ENCODE measurements at regions not wholly inside any gene's neighbourhood (a gene's known extent, or its start where the extent isn't known, plus 50 kb on each side); places are given as distances from the start of the nearest gene placed in this dataset.

- Histone ChIP-seq H3K36me3 (ENCODE audit: control insufficient read depth in 2 of 3, insufficient read depth in 3 of 3, low read length in 3 of 3) (no peaks in the 10 kb centered on the region), H3K4me1 (ENCODE audit: control insufficient read depth in 2 of 3, insufficient read depth in 2 of 3, low read depth in 1 of 3, low read length in 3 of 3) (no peaks in the 10 kb centered on the region), H3K27me3 (ENCODE audit: control insufficient read depth, insufficient read depth, low read length) (no peaks in the 10 kb centered on the region), H3K4me3 (ENCODE audit: low read length in 3 of 3) (no peak overlapping the region), H3K9me3 (ENCODE audit: control insufficient read depth in 2 of 3, insufficient read depth in 1 of 3, low read length in 3 of 3) (no peaks in the 10 kb centered on the region), H3K27ac (ENCODE audit: low read depth in 2 of 2, low read length in 2 of 2) (no peak overlapping the region), H3K9ac (ENCODE audit: low read length in 3 of 3) (no peak overlapping the region)
- intact Hi-C loops (cut with DNase I) = no loop called here
- no peak for TF ChIP-seq CTCF (IDR thresholded peaks at IDR 0.05; ENCODE audit: borderline replicate concordance, extremely low read depth, insufficient read depth)
- FAIRE-seq (no peak), DNase-seq (no peak)
Observed at GRCh38 chr18:7436166-7436565, 130.9 kb upstream of the PTPRM start.

- no peak overlapping the region for H3K9ac ChIP-seq (ENCODE audit: low read length in 3 of 3)
- H3K4me1 ChIP-seq (ENCODE audit: control insufficient read depth in 2 of 3, insufficient read depth in 2 of 3, low read depth in 1 of 3, low read length in 3 of 3) = no peaks in the 10 kb centered on the region
- TF ChIP-seq CTCF (IDR thresholded peaks at IDR 0.05; ENCODE audit: borderline replicate concordance, extremely low read depth, insufficient read depth) = no peak
- no peaks in the 10 kb centered on the region for H3K36me3 ChIP-seq (ENCODE audit: control insufficient read depth in 2 of 3, insufficient read depth in 3 of 3, low read length in 3 of 3)
- intact Hi-C loops (cut with DNase I) = no loop called here
- FAIRE-seq (no peak), DNase-seq (no peak)
- no peaks in the 10 kb centered on the region for H3K27me3 ChIP-seq (ENCODE audit: control insufficient read depth, insufficient read depth, low read length)
- no peaks in the 10 kb centered on the region for H3K9me3 ChIP-seq (ENCODE audit: control insufficient read depth in 2 of 3, insufficient read depth in 1 of 3, low read length in 3 of 3)
- H3K27ac ChIP-seq (ENCODE audit: low read depth in 2 of 2, low read length in 2 of 2) = no peak overlapping the region
- no peak overlapping the region for H3K4me3 ChIP-seq (ENCODE audit: low read length in 3 of 3)
Observed at GRCh38 chr18:7437870-7438269, 129.2 kb upstream of the PTPRM start.

GRCh38 chr18:7438646-7439045, 128.5 kb upstream of the PTPRM start:
- no peaks in the 10 kb centered on the region for H3K36me3 ChIP-seq (ENCODE audit: control insufficient read depth in 2 of 3, insufficient read depth in 3 of 3, low read length in 3 of 3)
- FAIRE-seq (no peak), DNase-seq (no peak)
- intact Hi-C loops (cut with DNase I) = no loop called here
- H3K9me3 ChIP-seq (ENCODE audit: control insufficient read depth in 2 of 3, insufficient read depth in 1 of 3, low read length in 3 of 3) = no peaks in the 10 kb centered on the region
- no peaks in the 10 kb centered on the region for H3K27me3 ChIP-seq (ENCODE audit: control insufficient read depth, insufficient read depth, low read length)
- no peak overlapping the region for H3K27ac ChIP-seq (ENCODE audit: low read depth in 2 of 2, low read length in 2 of 2)
- H3K9ac ChIP-seq (ENCODE audit: low read length in 3 of 3) = no peak overlapping the region
- H3K4me1 ChIP-seq (ENCODE audit: control insufficient read depth in 2 of 3, insufficient read depth in 2 of 3, low read depth in 1 of 3, low read length in 3 of 3) = no peaks in the 10 kb centered on the region
- no peak overlapping the region for H3K4me3 ChIP-seq (ENCODE audit: low read length in 3 of 3)
- TF ChIP-seq CTCF (IDR thresholded peaks at IDR 0.05; ENCODE audit: borderline replicate concordance, extremely low read depth, insufficient read depth) = no peak

- H3K27ac ChIP-seq (ENCODE audit: low read depth in 2 of 2, low read length in 2 of 2) = no peak overlapping the region
- H3K4me3 ChIP-seq (ENCODE audit: low read length in 3 of 3) = no peak overlapping the region
- no peak for FAIRE-seq
Observed at GRCh38 chr18:7447318-7448028, 119.6 kb upstream of the PTPRM start.

More at GRCh38 chr18:7447318-7448028, 119.6 kb upstream of the PTPRM start:
- no peak for TF ChIP-seq CTCF (IDR thresholded peaks at IDR 0.05; ENCODE audit: borderline replicate concordance, extremely low read depth, insufficient read depth)
- Histone ChIP-seq H3K9ac (ENCODE audit: low read length in 3 of 3) (no peak overlapping the region), H3K36me3 (ENCODE audit: control insufficient read depth in 2 of 3, insufficient read depth in 3 of 3, low read length in 3 of 3) (no peaks in the 10 kb centered on the region), H3K9me3 (ENCODE audit: control insufficient read depth in 2 of 3, insufficient read depth in 1 of 3, low read length in 3 of 3) (no peaks in the 10 kb centered on the region), H3K4me1 (ENCODE audit: control insufficient read depth in 2 of 3, insufficient read depth in 2 of 3, low read depth in 1 of 3, low read length in 3 of 3) (no peaks in the 10 kb centered on the region), H3K27me3 (ENCODE audit: control insufficient read depth, insufficient read depth, low read length) (no peaks in the 10 kb centered on the region)
- intact Hi-C loops (cut with DNase I) = no loop called here
- DNase-seq = no peak
